Esophagus (tissue), 2 donors: ENCODE measurements at regions not wholly inside any gene's neighbourhood (a gene's known extent, or its start where the extent isn't known, plus 50 kb on each side); places are given as distances from the start of the nearest gene placed in this dataset.

Experiments used
- H3K27ac ChIP-seq, 2 donors: one replicate each; pipeline ENCODE4 v1.5.1; 2013; ENCODE audit warnings: low read depth in 2 of 2, mild to moderate bottlenecking in 2 of 2, inconsistent platforms in 1 of 2, low read length in 1 of 2, moderate library complexity in 1 of 2
- H3K27me3 ChIP-seq, 2 donors: one replicate each; pipeline ENCODE4 v1.6.1; 2013; ENCODE audit warnings: low read length in 2 of 2, control low read depth in 1 of 2, mild to moderate bottlenecking in 1 of 2; ENCODE audit not compliant: insufficient read depth in 2 of 2, control insufficient read depth in 1 of 2
- H3K36me3 ChIP-seq, 2 donors: one replicate each; pipeline ENCODE4 v1.6.1; 2013; ENCODE audit warnings: low read length in 1 of 2; ENCODE audit not compliant: control insufficient read depth in 2 of 2, insufficient read depth in 2 of 2
- H3K4me1 ChIP-seq, 2 donors: one replicate each; pipeline ENCODE4 v1.6.1; 2013; ENCODE audit warnings: low read length in 1 of 2; ENCODE audit not compliant: control insufficient read depth in 2 of 2, insufficient read depth in 2 of 2
- H3K4me3 ChIP-seq, 2 donors: one replicate each; pipeline ENCODE4 v1.5.1; 2013; ENCODE audit warnings: low read length in 2 of 2, mild to moderate bottlenecking in 2 of 2, low read depth in 1 of 2, moderate library complexity in 1 of 2
- H3K9me3 ChIP-seq, 2 donors: one replicate each; pipeline ENCODE4 v1.6.1; 2013; ENCODE audit warnings: mild to moderate bottlenecking in 2 of 2, low read depth in 1 of 2, low read length in 1 of 2, moderate library complexity in 1 of 2; ENCODE audit not compliant: control insufficient read depth in 2 of 2, insufficient read depth in 1 of 2
- WGBS, 2 donors: extraction: QIAGEN DNeasy Blood & Tissue Kit; methylation state at CpG; one replicate each; pipeline ENCODE4 v1.1.7; 2013; 5-methylcytosine and 5-hydroxymethylcytosine counted together
- donor health status: healthy with polysubstance abuse.
- donor health status: Bipolar disorder and iron deficiency.

DNA sequence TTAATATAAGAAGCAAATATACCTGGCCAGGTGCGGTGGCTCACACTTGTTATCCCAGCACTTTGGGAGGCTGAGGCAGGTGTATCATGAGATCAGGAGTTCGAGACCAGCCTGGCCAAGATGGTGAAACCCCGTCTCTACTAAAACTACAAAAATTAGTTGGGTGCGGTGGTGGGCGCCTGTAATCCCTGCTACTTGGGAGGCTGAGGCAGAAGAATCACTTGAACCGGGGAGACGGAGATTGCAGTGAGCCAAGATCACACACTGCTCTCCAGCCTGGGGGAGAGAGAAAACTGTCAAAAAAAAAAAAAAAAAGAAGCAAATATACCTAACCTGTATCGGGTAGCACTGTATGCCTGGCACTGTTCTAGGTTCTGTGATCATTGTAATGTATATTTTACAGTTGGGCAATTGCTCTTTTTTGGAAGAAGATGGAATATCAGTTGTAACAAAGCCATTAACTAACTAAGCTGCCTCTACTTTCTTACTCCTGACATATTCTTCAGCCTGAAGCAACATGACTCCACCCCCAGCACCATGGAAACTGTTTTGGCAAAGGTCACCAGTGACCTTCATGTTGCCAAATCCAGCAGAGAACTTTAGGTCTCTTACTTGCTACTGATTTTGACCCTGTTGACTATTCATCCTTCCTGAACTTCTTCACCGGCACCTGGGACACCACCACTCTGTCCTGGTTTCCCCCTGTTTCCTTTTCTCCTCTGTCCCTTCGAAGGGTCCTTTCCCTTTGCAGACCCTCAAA lies 203.8 kb downstream of the RPLP1 start:
- H3K4me1 ChIP-seq: no peaks in the 10 kb centered on the region
- H3K27me3 ChIP-seq: no peaks in the 10 kb centered on the region
- WGBS, 2 donors: 87 to 94% methylated on average over 10 of the region's 10 CpGs

GRCh38 chr15:69657626-69658025 lies 205.0 kb downstream of the RPLP1 start:
- no peak overlapping the region for H3K4me3 ChIP-seq
- 94 to 95% methylated on average over 6 of the region's 6 CpGs for WGBS, 2 donors
- no peaks in the 10 kb centered on the region for H3K4me1 ChIP-seq
- H3K27me3 ChIP-seq: no peaks in the 10 kb centered on the region
- no peaks in the 10 kb centered on the region for H3K36me3 ChIP-seq
- H3K9me3 ChIP-seq: no peaks in the 10 kb centered on the region
- no peak overlapping the region for H3K27ac ChIP-seq

More for the DNA sequence above, 203.8 kb downstream of the RPLP1 start:
- Histone ChIP-seq H3K9me3 (no peaks in the 10 kb centered on the region), H3K27ac (no peak overlapping the region), H3K36me3 (no peaks in the 10 kb centered on the region), H3K4me3 (no peak overlapping the region)

DNA sequence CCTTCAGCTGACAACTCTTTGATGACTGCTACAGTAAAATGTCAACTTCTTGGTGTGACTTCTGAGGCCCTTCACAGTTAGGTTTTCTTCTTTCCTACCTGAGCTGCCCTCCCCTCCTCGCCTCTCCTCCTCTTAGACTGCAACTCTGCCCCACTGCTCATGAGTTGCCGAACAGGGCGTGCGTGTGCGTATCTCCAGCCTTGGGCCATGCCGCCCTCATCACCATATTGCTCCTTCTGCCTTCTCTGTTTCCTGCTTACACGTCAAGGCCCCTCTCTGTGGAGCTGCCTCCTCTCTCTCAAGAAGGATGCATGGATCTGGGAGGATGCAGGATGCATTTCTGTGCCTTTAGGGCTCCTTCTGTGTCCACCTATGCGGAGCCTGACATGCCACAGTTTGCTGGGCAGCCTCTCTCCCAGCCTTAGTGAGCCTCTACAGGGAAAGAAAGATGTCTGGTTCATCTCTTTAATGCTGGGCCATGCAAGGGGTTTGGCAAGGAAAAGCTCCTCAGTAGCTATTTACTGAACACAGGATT lies 205.9 kb downstream of the RPLP1 start:
- Histone ChIP-seq H3K9me3 (no peaks in the 10 kb centered on the region), H3K27ac (no peak overlapping the region), H3K27me3 (no peaks in the 10 kb centered on the region), H3K4me3 (no peak overlapping the region), H3K4me1 (no peaks in the 10 kb centered on the region), H3K36me3 (no peaks in the 10 kb centered on the region)
- WGBS, 2 donors: 93 to 94% methylated on average over 8 of the region's 8 CpGs

GRCh38 chr15:69659454-69660050 lies 206.9 kb downstream of the RPLP1 start:
- Histone ChIP-seq H3K4me1 (no peaks in the 10 kb centered on the region), H3K4me3 (no peak overlapping the region), H3K27ac (no peak overlapping the region), H3K27me3 (no peaks in the 10 kb centered on the region), H3K9me3 (no peaks in the 10 kb centered on the region), H3K36me3 (no peaks in the 10 kb centered on the region)
- WGBS, 2 donors: 94 to 96% methylated on average over 5 of the region's 5 CpGs

- Histone ChIP-seq H3K36me3 (no peaks in the 10 kb centered on the region), H3K4me3 (no peak overlapping the region), H3K4me1 (no peaks in the 10 kb centered on the region), H3K27ac (no peak overlapping the region), H3K9me3 (no peaks in the 10 kb centered on the region), H3K27me3 (no peaks in the 10 kb centered on the region)
- 91 to 98% methylated on average over 2 of the region's 2 CpGs for WGBS, 2 donors
Observed at GRCh38 chr15:69660114-69660513, 207.5 kb downstream of the RPLP1 start.

- no peak overlapping the region for H3K4me3 ChIP-seq
- H3K27me3 ChIP-seq: no peaks in the 10 kb centered on the region
- no peaks in the 10 kb centered on the region for H3K4me1 ChIP-seq
- H3K36me3 ChIP-seq: no peaks in the 10 kb centered on the region
- H3K9me3 ChIP-seq: no peaks in the 10 kb centered on the region
- no peak overlapping the region for H3K27ac ChIP-seq
- 78 to 82% methylated on average over 7 of the region's 7 CpGs for WGBS, 2 donors
Observed at GRCh38 chr15:69660658-69661405, 208.2 kb downstream of the RPLP1 start.

GRCh38 chr15:69661446-69661845 lies 208.8 kb downstream of the RPLP1 start:
- H3K27ac ChIP-seq: no peak overlapping the region
- WGBS, 2 donors: 83 to 91% methylated on average over 6 of the region's 6 CpGs
- no peak overlapping the region for H3K4me3 ChIP-seq
- no peaks in the 10 kb centered on the region for H3K4me1 ChIP-seq
- no peaks in the 10 kb centered on the region for H3K36me3 ChIP-seq
- H3K27me3 ChIP-seq: no peaks in the 10 kb centered on the region
- H3K9me3 ChIP-seq: no peaks in the 10 kb centered on the region

DNA sequence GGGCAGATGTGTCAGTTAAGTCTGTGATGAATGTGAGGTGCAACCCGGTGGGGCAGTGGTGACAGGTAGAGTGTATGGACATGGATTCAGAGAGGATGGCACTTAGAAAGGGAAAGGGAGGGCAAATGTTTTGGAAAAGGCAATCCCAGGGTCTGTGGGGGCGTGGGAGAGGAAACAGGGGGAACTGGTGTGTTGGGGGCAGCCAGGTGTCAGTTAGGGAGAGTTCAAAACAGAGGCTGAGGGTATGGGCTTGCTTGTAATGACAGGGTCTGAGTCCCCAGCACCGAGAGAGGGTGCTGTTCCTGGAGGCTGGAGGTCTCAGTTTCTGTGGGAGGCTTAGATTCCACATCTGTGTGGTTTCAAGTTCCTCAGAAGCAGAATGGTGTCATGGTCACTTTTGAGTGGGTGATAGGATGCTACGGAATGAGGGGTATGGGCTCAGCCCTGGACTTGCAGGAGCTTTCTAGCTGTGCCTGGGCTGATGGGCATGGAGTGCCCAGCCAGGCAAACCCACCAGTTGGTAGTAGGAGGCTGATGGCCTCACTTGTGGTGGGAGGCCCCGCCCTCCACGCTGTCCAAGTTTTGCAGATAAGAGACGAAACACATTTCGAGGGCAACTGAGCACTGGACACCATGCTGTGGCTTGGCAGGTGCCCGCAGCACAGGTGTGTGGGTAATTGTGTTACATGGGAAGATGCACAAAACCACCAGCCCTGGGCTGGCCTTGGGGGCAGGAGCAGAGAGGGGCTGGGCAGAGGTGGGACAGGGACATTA lies 209.4 kb downstream of the RPLP1 start:
- Histone ChIP-seq H3K27me3 (no peaks in the 10 kb centered on the region), H3K36me3 (no peaks in the 10 kb centered on the region), H3K27ac (no peak overlapping the region), H3K4me3 (no peak overlapping the region), H3K4me1 (no peaks in the 10 kb centered on the region), H3K9me3 (no peaks in the 10 kb centered on the region)
- 80 to 81% methylated on average over 9 of the region's 9 CpGs for WGBS, 2 donors

DNA sequence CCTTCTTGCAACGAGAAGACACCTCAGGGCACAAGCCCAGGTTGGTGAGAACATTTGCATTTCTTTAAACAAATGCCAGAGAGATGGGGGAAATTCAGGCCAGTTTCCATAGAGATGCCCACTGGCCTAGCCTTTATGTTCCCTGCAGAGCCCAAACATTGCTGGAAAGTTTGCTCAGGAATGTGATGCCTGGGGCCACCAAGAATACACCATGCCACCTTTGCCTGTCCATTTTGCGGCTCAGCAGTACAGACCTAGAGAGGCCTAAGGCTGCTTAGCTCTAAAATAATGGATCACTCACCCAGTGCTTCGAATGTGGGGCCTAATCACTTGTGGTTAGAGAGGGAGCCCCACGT lies 210.0 kb downstream of the RPLP1 start:
- WGBS, 2 donors: 81% methylated on average over 4 of the region's 4 CpGs
- Histone ChIP-seq H3K27me3 (no peaks in the 10 kb centered on the region), H3K36me3 (no peaks in the 10 kb centered on the region), H3K4me3 (no peak overlapping the region), H3K27ac (no peak overlapping the region), H3K9me3 (no peaks in the 10 kb centered on the region), H3K4me1 (no peaks in the 10 kb centered on the region)
